GM18873 (cell line): ENCODE measurements at regions not wholly inside any gene's neighbourhood (a gene's known extent, or its start where the extent isn't known, plus 50 kb on each side); places are given as distances from the start of the nearest gene placed in this dataset.
"Not testable (repeated sequence)": the region's sequence is repeated elsewhere in the genome, so short reads cannot be mapped to it uniquely, and the experiment has no call there.

Experiments used
- ATAC-seq: cut with Tn5 transposase; IDR thresholded peaks from one replicate; pipeline ENCODE4 v1.9.1; 2021; ENCODE audit warnings: mild to moderate bottlenecking, moderate library complexity, moderate number of reproducible peaks; ENCODE audit not compliant: unreplicated experiment, low FRiP score

DNA sequence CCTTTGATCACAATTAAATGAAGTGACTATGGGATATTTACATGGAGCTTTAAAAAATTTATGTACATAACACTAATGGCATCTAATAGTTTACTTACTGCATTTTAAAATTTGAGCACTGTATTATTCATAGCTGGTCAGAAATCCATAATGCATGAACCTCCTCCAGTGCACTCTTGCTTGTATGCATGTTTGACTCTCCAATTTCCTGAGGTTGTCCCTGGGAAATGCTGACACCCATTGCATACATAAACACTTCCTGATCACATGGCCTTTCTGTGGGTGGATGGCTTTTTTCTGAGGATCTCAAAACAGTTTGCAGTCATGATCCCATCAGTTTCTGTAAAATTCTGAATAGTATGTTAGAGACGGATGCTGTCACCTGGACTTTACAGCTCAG, 577.8 kb downstream of the REEP3 start:
- ATAC-seq, result no peak

DNA sequence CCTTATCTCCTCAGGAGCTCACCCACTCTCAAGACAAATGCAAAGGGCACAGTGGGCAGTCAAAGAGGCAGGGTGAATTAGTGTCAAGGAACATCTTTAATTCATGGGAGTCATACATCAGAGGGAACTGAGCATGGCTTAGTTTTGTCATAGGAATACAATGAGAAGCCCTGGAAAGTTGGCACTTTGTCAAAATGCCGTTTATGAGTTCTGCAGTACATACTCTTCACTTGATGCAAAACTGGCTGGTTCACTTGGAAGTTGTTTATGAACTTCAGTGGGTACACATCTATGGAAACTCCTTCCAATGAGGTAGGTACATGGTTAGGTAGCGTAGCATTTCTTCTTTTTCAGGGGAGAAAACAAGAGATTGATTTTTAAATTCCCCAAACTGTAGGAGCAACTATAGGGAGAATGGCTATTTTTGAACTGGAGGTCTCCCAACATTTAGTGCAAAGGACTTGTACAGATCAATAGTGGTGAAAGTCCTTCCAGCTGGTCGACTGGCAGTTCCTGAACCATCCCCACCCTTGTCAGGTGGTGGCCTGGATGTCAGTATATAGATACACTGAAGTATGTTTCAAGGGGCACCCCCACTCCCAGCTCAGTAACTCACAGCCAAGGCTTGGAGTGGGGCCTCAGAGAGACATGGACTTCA, 580.5 kb downstream of the REEP3 start:
- no peak for ATAC-seq

GRCh38 chr10:64102264-64102633, 581.0 kb downstream of the REEP3 start:
- ATAC-seq, result no peak

DNA sequence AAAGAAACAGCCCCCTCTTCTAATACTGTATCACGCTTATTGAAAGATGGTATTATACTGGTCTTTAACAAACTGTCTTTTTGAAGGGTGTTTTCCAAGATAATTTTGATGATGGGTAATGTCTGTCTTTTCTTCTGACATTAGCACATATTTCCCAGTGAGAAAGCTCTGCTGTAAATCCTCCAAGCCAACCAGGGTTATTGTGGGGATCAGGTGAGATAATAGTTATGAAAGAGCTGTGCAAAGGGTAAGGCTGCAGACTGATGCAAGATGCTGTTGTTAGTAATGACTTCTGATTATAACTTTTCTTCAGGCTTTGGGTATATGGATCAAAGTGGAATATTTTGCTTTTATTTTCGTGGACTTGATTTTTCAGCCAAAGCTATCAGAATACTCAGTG, 581.7 kb downstream of the REEP3 start:
- ATAC-seq, result no peak

- ATAC-seq, result no peak
These were observed 582.7 kb downstream of the REEP3 start for GRCh38 chr10:64103750-64104470.

DNA sequence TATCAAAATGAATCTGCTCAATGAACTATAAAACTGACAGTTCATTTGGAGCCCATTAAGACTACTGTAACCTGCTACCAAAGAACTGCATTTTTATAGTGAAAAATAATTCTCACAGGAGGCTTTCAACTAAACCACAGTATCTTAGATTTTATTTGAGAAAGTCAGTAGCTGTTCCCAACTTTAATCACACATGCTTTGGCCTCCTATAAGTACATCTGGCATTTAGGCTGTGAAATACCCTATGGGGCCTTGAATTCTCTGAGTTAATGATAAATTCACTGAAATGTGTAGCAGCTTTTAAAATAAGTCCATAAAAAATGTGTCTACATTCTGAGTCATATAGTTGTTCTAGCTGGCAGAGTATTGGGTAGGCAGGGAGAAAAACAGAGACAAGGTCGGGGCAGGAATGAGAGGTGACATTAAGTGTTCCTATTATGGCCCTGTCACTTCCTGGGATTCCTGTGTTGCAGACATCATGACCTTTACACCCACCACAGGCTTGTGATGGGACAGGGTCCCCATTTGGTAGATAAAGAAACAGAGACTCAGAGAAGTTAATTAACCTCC, 588.8 kb downstream of the REEP3 start:
- ATAC-seq, result no peak

GRCh38 chr10:64112701-64113355, 591.6 kb downstream of the REEP3 start:
- ATAC-seq, result no peak

DNA sequence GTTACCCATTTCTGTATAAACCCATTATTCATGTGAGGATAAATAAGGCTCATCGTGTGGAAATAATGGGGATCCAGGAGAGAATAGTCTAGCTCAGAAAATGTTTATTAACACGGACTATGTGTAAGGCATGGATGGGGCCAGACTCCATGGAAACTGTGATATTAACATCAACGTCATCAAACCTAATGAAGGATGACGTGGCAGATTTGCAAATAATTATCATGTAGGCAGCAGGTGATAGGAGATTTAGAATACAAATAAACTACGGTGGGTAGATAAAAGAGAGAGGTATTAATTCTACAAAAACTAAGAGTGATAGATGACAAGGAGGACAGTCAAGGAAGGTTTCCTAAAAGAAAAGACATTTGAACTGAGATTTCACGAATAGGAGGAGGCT, 592.2 kb downstream of the REEP3 start:
- no peak for ATAC-seq

DNA sequence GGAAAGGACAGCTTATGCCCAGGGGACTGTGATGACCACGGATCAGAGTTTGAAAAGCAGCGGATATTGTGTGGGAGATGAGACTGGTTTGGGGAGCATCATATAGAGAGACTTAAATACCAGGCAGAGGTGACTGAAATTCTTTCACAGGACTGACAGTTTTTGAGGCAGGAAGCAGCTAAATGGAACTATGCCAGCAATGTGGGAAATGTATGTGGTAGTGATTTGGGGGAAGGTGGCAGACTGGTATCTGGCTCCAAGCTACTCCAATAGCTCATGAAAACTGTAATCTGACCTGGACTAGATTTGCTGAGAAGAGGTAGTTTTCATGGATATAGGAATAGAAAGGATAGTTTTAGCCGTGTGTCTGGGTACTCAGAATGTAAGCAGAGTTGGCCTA, 592.6 kb downstream of the REEP3 start:
- ATAC-seq, result no peak

- no peak for ATAC-seq
These were observed 594.3 kb downstream of the REEP3 start for GRCh38 chr10:64115471-64115870.

- ATAC-seq, result no peak
These were observed 594.9 kb downstream of the REEP3 start for GRCh38 chr10:64115908-64116643.

DNA sequence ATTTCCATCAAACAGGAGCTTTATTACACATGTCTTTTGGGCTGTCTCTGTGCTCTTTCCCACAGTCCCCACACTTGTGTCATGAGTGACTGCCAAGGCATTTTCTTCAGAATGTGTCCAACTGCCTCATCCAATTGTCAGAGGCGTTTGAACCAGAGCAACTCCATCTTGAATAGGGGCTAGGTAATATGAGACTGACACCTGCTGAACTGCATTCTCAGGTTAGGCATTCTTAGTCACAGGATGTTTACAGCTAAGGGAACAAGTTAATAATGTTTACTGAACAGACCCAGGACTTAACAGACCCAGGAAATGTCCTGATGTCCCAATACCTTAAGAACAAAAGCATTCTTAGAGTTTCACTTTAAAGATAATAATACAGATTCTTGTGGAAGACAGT, 595.5 kb downstream of the REEP3 start:
- ATAC-seq, result no peak

DNA sequence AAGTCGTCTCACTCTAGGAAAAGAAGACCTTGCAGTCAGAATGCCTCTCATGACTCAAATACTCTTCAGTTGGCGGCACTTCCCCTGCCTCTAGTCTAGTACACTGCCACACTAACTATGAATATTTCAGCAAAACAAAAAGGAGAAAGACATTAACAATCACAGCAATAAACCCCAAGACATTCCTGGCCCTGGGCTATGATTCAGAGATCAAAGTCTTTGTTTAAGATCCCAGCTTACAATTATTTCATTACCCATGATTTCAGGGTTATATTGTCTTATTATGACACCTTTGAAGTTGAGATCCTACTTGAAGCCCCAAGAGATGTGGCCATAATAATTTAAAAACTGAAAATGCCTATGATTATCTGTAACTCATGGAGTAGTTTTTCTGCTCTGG, 597.5 kb downstream of the REEP3 start:
- no peak for ATAC-seq

- ATAC-seq, result not testable (repeated sequence)
These were observed 599.2 kb downstream of the REEP3 start for GRCh38 chr10:64120301-64120980.

GRCh38 chr10:64130152-64130551, 609.0 kb downstream of the REEP3 start:
- no peak for ATAC-seq

DNA sequence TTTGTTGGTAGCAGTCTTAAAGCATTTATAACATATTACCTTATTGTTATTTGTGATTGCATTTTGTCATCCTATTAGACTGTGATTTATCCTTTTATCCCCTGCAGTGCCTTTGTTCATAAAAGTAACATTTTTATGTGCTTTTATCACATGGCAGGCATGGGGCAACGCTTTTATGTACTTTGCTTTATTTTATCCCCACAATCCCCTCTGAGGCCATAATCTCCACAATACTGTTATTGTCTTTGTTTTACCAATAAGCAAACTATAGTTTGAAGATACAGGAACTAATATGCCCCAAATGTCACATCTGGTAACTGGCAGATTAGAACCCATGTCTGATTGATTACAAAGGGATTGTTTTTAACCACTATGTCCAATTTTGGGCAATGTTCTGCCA, 613.5 kb downstream of the REEP3 start:
- no peak for ATAC-seq

GRCh38 chr10:64142395-64142794, 621.2 kb downstream of the REEP3 start:
- ATAC-seq, result no peak

DNA sequence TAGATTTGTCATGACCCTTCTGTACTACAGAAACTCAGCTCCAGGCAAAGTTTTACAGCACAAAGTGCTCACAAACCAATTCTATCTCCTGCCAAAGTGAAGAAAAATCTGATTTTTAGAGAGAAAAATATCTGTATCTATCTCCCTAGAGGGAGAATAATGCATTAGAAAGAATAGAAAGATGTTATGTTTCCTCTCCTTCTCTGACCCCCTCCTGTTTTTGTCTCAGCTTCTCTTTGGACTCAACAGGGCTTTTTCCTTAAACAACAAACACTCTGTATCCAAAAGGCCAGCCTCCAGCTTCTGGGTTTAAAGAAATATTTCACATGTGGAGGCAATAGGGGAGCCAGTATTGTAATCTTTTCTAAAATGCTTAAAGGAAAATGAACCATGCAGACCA, 627.4 kb downstream of the REEP3 start:
- no peak for ATAC-seq

- ATAC-seq, result no peak
These were observed 635.0 kb downstream of the REEP3 start for GRCh38 chr10:64156166-64156565.

DNA sequence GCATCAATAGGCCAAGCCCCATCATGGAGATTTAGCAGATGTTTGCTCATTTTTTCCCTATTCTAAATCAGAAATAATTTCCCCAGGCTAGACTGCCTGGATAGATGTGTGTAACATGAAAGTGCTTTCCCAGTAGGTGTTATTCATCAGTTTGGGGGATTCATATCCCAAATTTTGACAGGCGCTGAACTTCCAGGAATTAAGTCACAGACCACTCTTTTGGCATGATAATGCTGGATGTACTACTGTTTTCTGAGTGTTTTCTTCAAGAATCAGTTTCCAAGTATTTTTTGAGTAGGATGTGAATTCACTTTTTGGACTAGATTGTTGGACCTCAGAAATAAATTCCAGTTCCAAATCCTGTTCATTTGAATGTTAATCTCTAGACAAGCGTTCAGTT, 637.4 kb downstream of the REEP3 start:
- ATAC-seq, result no peak
